AG09309 (cell line): ENCODE measurements at regions not wholly inside any gene's neighbourhood (a gene's known extent, or its start where the extent isn't known, plus 50 kb on each side); places are given as distances from the start of the nearest gene placed in this dataset.

Experiments used
- DNase-seq: peaks from one replicate; pipeline ENCODE4 v3.0.0-alpha.2; 2010; ENCODE audit warnings: low read depth
- H3K4me3 ChIP-seq: 2 replicates; pipeline ENCODE4 v1.5.1; 2011; ENCODE audit warnings: mild to moderate bottlenecking, low read depth, low read length, moderate library complexity; ENCODE audit not compliant: control insufficient read depth
- CTCF ChIP-seq: IDR thresholded peaks from 2 replicates; pipeline ENCODE4 v1.5.1; 2011; ENCODE audit warnings: mild to moderate bottlenecking, low read depth, low read length, inconsistent platforms; ENCODE audit not compliant: insufficient read depth, control insufficient read depth; ENCODE audit errors: missing control alignments

- DNase-seq = no peak
- no peak overlapping the region for H3K4me3 ChIP-seq
- no peak for TF ChIP-seq CTCF
Measured at GRCh38 chr11:19316434-19316833, 75.7 kb upstream of the E2F8 start.

GRCh38 chr11:19315511-19315910 lies 74.8 kb upstream of the E2F8 start:
- no peak for DNase-seq
- no peak for TF ChIP-seq CTCF
- H3K4me3 ChIP-seq = no peak overlapping the region

- TF ChIP-seq CTCF = no peak
- DNase-seq = no peak
- no peak overlapping the region for H3K4me3 ChIP-seq
Measured at GRCh38 chr11:19313140-19313539, 72.4 kb upstream of the E2F8 start.

GRCh38 chr11:19311308-19312030 lies 70.7 kb upstream of the E2F8 start:
- H3K4me3 ChIP-seq = no peak overlapping the region
- DNase-seq = no peak
- peak; percentile 93 for TF ChIP-seq CTCF

- H3K4me3 ChIP-seq = no peak overlapping the region
- no peak for DNase-seq
- no peak for TF ChIP-seq CTCF
Measured at GRCh38 chr11:19307498-19307897, 66.8 kb upstream of the E2F8 start.

GRCh38 chr11:19306179-19306944 lies 65.6 kb upstream of the E2F8 start:
- DNase-seq = no peak
- TF ChIP-seq CTCF = no peak
- H3K4me3 ChIP-seq = no peak overlapping the region

- no peak for TF ChIP-seq CTCF
- DNase-seq = no peak
- no peak overlapping the region for H3K4me3 ChIP-seq
Measured at GRCh38 chr11:19301361-19301760, 60.6 kb upstream of the E2F8 start.
